ENCODE measurements at regions not wholly inside any gene's neighbourhood (a gene's known extent, or its start where the extent isn't known, plus 50 kb on each side); places are given as distances from the start of the nearest gene placed in this dataset.

DNA sequence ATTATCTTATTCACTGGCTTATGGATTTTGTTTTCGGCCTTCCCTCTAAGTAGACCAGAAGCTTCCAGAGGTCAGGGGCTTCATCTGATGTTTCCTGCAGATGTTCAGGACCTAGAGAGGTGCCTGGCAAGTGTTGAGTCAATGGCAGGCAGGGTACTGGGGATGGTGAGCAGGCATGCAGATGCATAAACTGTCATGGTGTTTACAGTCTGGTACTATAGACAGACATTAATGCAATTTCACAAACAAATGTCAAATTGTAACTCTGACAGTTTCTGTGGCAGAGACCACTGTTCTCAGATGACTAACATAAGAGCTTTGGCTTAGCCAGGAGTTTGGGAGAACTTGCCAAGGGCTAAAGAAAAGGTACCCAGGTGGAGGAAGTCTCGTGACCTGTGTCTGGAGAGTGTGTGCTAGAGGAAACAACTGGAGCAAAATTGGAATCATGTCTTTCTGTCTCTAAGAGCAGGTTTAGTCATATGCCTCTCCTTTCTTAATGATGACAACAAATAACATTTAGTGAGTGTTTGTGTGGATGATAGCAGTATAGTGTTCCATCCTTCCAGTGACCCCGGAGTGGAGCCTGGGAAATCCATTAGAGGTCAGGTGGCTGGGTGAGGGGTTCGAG, 53.7 kb upstream of the TRAK1 start:
- Mint-ChIP-seq H3K4me1 (peaks cover 61% of the 10 kb centered on the region), H3K4me3 (no peak overlapping the region), H3K27ac (peak overlapping the region; percentile 21), H3K9me3 (no peaks in the 10 kb centered on the region), H3K36me3 (peaks cover 30% of the 10 kb centered on the region), H3K27me3 (ENCODE audit: insufficient read depth, low read depth) (peaks cover 15% of the 10 kb centered on the region)
- H3K79me2 ChIP-seq (ENCODE audit: low read depth), result peaks cover 79% of the 10 kb centered on the region
- no peak overlapping the region for H3K27ac ChIP-seq
- H4K20me1 ChIP-seq (ENCODE audit: low read depth), result peaks cover 40% of the 10 kb centered on the region
- peaks cover 13% of the 10 kb centered on the region for H3F3A ChIP-seq (ENCODE audit: low read depth)
- no peak overlapping the region for H2AFZ ChIP-seq (replicated peaks)
- no peaks in the 10 kb centered on the region for H3K36me3 ChIP-seq
- H3K4me1 ChIP-seq, result peaks cover 17% of the 10 kb centered on the region
- no peak overlapping the region for H3K9ac ChIP-seq
- no peak overlapping the region for H3K4me2 ChIP-seq
- no peak overlapping the region for H3K4me3 ChIP-seq
- no peak for DNase-seq (ENCODE audit: low spot score)
- TF ChIP-seq EZH2phosphoT487 (IDR thresholded peaks at IDR 0.05) (no peak), EZH2 (IDR thresholded peaks at IDR 0.05) (no peak)
- TF ChIP-seq, protein P1, sequence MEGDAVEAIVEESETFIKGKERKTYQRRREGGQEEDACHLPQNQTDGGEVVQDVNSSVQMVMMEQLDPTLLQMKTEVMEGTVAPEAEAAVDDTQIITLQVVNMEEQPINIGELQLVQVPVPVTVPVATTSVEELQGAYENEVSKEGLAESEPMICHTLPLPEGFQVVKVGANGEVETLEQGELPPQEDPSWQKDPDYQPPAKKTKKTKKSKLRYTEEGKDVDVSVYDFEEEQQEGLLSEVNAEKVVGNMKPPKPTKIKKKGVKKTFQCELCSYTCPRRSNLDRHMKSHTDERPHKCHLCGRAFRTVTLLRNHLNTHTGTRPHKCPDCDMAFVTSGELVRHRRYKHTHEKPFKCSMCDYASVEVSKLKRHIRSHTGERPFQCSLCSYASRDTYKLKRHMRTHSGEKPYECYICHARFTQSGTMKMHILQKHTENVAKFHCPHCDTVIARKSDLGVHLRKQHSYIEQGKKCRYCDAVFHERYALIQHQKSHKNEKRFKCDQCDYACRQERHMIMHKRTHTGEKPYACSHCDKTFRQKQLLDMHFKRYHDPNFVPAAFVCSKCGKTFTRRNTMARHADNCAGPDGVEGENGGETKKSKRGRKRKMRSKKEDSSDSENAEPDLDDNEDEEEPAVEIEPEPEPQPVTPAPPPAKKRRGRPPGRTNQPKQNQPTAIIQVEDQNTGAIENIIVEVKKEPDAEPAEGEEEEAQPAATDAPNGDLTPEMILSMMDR (IDR thresholded peaks at IDR 0.05), result no peak
- no peaks in the 10 kb centered on the region for H3K9me3 ChIP-seq (ENCODE audit: low read depth)
- no peaks in the 10 kb centered on the region for H3K27me3 ChIP-seq

DNA sequence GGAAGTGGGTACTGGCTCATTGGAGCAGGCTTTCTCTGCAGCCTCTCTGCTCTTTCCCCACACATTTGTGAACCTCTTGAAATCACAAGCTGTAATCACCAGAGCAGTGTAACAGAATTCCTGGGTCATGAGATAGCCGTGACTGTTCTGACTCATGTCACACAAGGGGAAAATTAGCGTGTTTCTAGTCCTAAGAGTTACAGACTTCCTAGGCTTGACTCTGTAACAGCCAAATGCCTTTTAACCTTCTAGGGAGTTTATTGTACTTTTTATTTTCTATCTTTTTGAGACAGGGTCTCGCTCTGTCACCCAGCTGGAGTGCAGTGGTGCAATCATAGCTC, 54.7 kb upstream of the TRAK1 start:
- Histone ChIP-seq H3K9me3 (ENCODE audit: low read depth) (no peaks in the 10 kb centered on the region), H3K4me1 (peaks cover 24% of the 10 kb centered on the region), H3K9ac (no peak overlapping the region), H3K27ac (no peak overlapping the region), H3F3A (ENCODE audit: low read depth) (peaks cover 15% of the 10 kb centered on the region), H3K36me3 (no peaks in the 10 kb centered on the region), H3K79me2 (ENCODE audit: low read depth) (peaks cover 70% of the 10 kb centered on the region), H3K4me2 (no peak overlapping the region), H3K4me3 (no peak overlapping the region), H3K27me3 (no peaks in the 10 kb centered on the region), H2AFZ (replicated peaks) (no peak overlapping the region), H4K20me1 (ENCODE audit: low read depth) (peaks cover 43% of the 10 kb centered on the region)
- no peaks in the 10 kb centered on the region for H3K9me3 Mint-ChIP-seq
- peaks cover 68% of the 10 kb centered on the region for H3K4me1 Mint-ChIP-seq
- peak overlapping the region; percentile 31 for H3K4me3 Mint-ChIP-seq
- H3K27me3 Mint-ChIP-seq (ENCODE audit: insufficient read depth, low read depth), result peaks cover 19% of the 10 kb centered on the region
- TF ChIP-seq, protein P1 (IDR thresholded peaks at IDR 0.05), result no peak
- TF ChIP-seq EZH2 (IDR thresholded peaks at IDR 0.05) (no peak), EZH2phosphoT487 (IDR thresholded peaks at IDR 0.05) (no peak)
- H3K36me3 Mint-ChIP-seq, result peaks cover 29% of the 10 kb centered on the region
- peak overlapping the region; percentile 95 for H3K27ac Mint-ChIP-seq
- no peak for DNase-seq (ENCODE audit: low spot score)

DNA sequence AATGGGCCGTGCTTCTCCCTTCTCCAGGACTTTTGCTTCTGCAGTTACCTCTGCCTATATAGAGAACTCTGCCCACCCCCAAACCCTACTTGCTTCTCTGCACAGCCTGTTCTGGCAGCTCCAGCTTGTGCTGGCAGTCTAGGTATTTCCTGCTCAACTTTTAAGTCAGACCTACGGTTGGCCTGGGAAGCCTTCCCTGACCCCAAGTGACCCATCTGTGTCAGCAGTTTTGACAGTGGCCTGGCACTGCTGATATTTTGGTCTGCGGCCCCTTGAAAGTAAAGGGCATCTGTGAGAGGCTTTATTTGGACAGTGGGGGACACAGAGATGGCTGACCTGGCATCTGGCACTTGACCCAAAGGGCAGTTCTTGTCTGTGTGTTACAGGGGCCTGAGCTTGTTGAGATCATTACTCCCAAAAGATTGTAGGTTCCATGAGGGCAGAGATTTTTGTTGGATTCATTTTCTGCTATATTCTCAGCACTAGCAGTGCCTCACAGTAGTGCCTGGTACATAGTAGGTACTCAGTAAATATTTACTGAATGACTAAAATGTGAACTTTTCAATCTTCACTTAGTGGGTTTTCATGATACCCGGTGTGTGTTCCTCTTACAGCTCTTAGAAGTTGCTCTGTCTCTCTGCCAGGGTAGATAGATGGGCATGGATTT, 55.2 kb upstream of the TRAK1 start:
- Mint-ChIP-seq H3K27ac (peak overlapping the region; percentile 95), H3K4me1 (peaks cover 68% of the 10 kb centered on the region), H3K36me3 (peaks cover 28% of the 10 kb centered on the region), H3K9me3 (no peaks in the 10 kb centered on the region), H3K4me3 (no peak overlapping the region), H3K27me3 (ENCODE audit: insufficient read depth, low read depth) (peaks cover 19% of the 10 kb centered on the region)
- TF ChIP-seq, protein P1 (IDR thresholded peaks at IDR 0.05), result no peak
- TF ChIP-seq EZH2phosphoT487 (IDR thresholded peaks at IDR 0.05) (no peak), EZH2 (IDR thresholded peaks at IDR 0.05) (no peak)
- H2AFZ ChIP-seq (replicated peaks), result no peak overlapping the region
- H3K36me3 ChIP-seq, result no peaks in the 10 kb centered on the region
- H3K4me1 ChIP-seq, result peaks cover 28% of the 10 kb centered on the region
- no peak overlapping the region for H3K9ac ChIP-seq
- H3K9me3 ChIP-seq (ENCODE audit: low read depth), result no peaks in the 10 kb centered on the region
- H3K4me2 ChIP-seq, result no peak overlapping the region
- H3K27ac ChIP-seq, result no peak overlapping the region
- H3K27me3 ChIP-seq, result no peaks in the 10 kb centered on the region
- peaks cover 68% of the 10 kb centered on the region for H3K79me2 ChIP-seq (ENCODE audit: low read depth)
- DNase-seq (ENCODE audit: low spot score), result no peak
- H3F3A ChIP-seq (ENCODE audit: low read depth), result peaks cover 20% of the 10 kb centered on the region
- no peak overlapping the region for H3K4me3 ChIP-seq
- peaks cover 43% of the 10 kb centered on the region for H4K20me1 ChIP-seq (ENCODE audit: low read depth)
